OCI-LY7 (cell line): ENCODE measurements at regions not wholly inside any gene's neighbourhood (a gene's known extent, or its start where the extent isn't known, plus 50 kb on each side); places are given as distances from the start of the nearest gene placed in this dataset.

Experiments
- BruUV-seq: library from RNA; stranded (reverse); fragments of 400-500 nt; replicated peaks from 2 replicates; lab custom pipeline; 2021; lab: Mats Ljungman, UMichigan
- CTCF ChIA-PET: fragments of 300-600 bp; sonication (Branson Sonifier 250); formaldehyde crosslinking; loops from one replicate; lab custom pipeline; 2022; ENCODE audit warnings: antibody characterized with exemption; ENCODE audit not compliant: unreplicated experiment; lab: Charles Lee
- POLR2A ChIA-PET: fragments of 300-600 bp; sonication (Branson Sonifier 250); formaldehyde crosslinking; loops from one replicate; lab custom pipeline; 2022; ENCODE audit warnings: antibody characterized with exemption; lab: Charles Lee
- DNase-seq: peaks from one replicate; pipeline ENCODE4 v3.0.0-alpha.2; 2015; ENCODE audit warnings: low spot score
- H2AFZ ChIP-seq: fragments of 200-600 bp; sonication (generic), shearing (Covaris generic); 2 replicates; pipeline ENCODE4 v1.6.1; 2014; ENCODE audit warnings: mild to moderate bottlenecking, antibody characterized with exemption, low read length, moderate library complexity
- H3K27ac ChIP-seq: fragments of 200-600 bp; sonication (generic); 2 replicates; pipeline ENCODE4 v1.5.1; 2014; ENCODE audit warnings: mixed run types, low read depth, mild to moderate bottlenecking, moderate library complexity, low read length, inconsistent platforms; ENCODE audit not compliant: poor library complexity, severe bottlenecking
- H3K36me3 ChIP-seq: fragments of 200-600 bp; sonication (generic); 2 replicates; pipeline ENCODE4 v1.6.1; 2014; ENCODE audit warnings: mild to moderate bottlenecking, antibody characterized with exemption, low read length, moderate library complexity, mixed read lengths; ENCODE audit not compliant: insufficient read depth
- H3K4me1 ChIP-seq: fragments of 200-600 bp; sonication (generic); 2 replicates; pipeline ENCODE4 v1.5.1; 2014; ENCODE audit warnings: mild to moderate bottlenecking, low read length; ENCODE audit not compliant: insufficient read depth, poor library complexity, severe bottlenecking
- H3K4me2 ChIP-seq: fragments of 200-600 bp; sonication (generic); 2 replicates; pipeline ENCODE4 v1.6.1; 2014; ENCODE audit warnings: mild to moderate bottlenecking, low read length
- H3K4me3 ChIP-seq: fragments of 200-600 bp; sonication (generic); 2 replicates; pipeline ENCODE4 v1.5.1; 2014; ENCODE audit warnings: mild to moderate bottlenecking, low read depth, low read length; ENCODE audit not compliant: poor library complexity, severe bottlenecking
- H3K79me2 ChIP-seq: fragments of 200-600 bp; sonication (generic); 2 replicates; pipeline ENCODE4 v1.6.1; 2016; ENCODE audit warnings: low read depth, mild to moderate bottlenecking, low read length, moderate library complexity, mixed read lengths; ENCODE audit not compliant: insufficient read depth
- H3K9me2 ChIP-seq: fragments of 200-600 bp; sonication (generic); 2 replicates; pipeline ENCODE4 v1.6.1; 2016; ENCODE audit warnings: mild to moderate bottlenecking, low read length, mixed read lengths; ENCODE audit not compliant: insufficient read depth
- H3K9me3 ChIP-seq: fragments of 200-600 bp; sonication (generic); 2 replicates; pipeline ENCODE4 v1.6.1; 2014; ENCODE audit warnings: mild to moderate bottlenecking, mixed run types, low read length, mixed read lengths
- H4K20me1 ChIP-seq: fragments of 200-600 bp; sonication (generic); 2 replicates; pipeline ENCODE4 v1.6.1; 2014; ENCODE audit warnings: mild to moderate bottlenecking, antibody characterized with exemption, low read length, moderate library complexity, mixed read lengths; ENCODE audit not compliant: insufficient read depth
- EZH2phosphoT487 ChIP-seq: fragments of 200-600 bp; sonication (generic); IDR thresholded peaks from 2 replicates; pipeline ENCODE4 v1.6.1; 2018; ENCODE audit warnings: low read depth, borderline replicate concordance, mild to moderate bottlenecking, mixed run types, antibody characterized with exemption, low read length, moderate library complexity, mixed read lengths
- intact Hi-C: fragments of 100-400 bp; cut with micrococcal nuclease; formaldehyde crosslinking; loops from one replicate; pipeline ENCODE4 v1.10.0; 2022; ENCODE audit not compliant: unreplicated experiment
- TF ChIP-seq, protein P1 (sequence below): fragments of 200-600 bp; sonication (generic); conservative IDR thresholded peaks from 2 replicates; pipeline ENCODE4 v1.5.1; 2014; ENCODE audit warnings: mild to moderate bottlenecking, antibody characterized with exemption, low read length, moderate library complexity, mixed read lengths

DNA sequence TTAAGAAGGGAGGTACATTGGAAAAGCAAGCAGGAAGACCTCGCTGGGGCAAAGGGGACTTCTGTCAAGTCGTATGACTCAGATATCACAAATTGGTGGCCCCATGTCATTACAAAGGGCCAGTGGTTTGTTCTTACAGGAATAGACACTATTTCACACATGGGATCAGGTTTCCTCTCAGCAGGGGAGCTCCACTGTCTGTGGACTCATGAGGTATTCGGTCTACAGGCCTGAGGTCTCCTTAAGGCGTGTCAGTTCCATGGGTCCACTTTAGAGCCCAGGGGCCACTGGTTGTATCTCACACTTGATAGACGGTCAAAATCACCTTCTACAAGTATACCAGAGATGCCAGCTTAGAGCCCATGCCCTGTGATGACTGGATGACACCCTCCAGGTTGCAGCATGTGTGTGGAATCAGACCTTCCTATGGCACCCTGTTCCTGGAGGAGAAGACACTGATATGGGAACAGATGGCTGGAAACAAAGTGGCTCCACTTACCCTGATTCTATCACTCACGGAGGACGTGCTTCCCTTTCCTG, 288.1 kb upstream of the B3GAT1 start:
- POLR2A ChIA-PET: interaction anchor here (0.6 kb wide), 1 partner anchor 82 kb away, joined by 5 read pairs; no protein-coding TSS in a partner anchor
- Histone ChIP-seq H3K4me1 (no peaks in the 10 kb centered on the region), H3K79me2 (no peaks in the 10 kb centered on the region), H3K36me3 (no peaks in the 10 kb centered on the region), H3K27ac (no peak overlapping the region), H3K9me3 (no peaks in the 10 kb centered on the region), H3K4me2 (no peak overlapping the region), H3K9me2 (no peaks in the 10 kb centered on the region), H4K20me1 (no peaks in the 10 kb centered on the region), H3K4me3 (no peak overlapping the region), H2AFZ (no peak overlapping the region)
- intact Hi-C loops: no loop called here
- BruUV-seq: no TSS peak
- TF ChIP-seq, protein P1, sequence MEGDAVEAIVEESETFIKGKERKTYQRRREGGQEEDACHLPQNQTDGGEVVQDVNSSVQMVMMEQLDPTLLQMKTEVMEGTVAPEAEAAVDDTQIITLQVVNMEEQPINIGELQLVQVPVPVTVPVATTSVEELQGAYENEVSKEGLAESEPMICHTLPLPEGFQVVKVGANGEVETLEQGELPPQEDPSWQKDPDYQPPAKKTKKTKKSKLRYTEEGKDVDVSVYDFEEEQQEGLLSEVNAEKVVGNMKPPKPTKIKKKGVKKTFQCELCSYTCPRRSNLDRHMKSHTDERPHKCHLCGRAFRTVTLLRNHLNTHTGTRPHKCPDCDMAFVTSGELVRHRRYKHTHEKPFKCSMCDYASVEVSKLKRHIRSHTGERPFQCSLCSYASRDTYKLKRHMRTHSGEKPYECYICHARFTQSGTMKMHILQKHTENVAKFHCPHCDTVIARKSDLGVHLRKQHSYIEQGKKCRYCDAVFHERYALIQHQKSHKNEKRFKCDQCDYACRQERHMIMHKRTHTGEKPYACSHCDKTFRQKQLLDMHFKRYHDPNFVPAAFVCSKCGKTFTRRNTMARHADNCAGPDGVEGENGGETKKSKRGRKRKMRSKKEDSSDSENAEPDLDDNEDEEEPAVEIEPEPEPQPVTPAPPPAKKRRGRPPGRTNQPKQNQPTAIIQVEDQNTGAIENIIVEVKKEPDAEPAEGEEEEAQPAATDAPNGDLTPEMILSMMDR: no peak
- no peak for TF ChIP-seq EZH2phosphoT487
- CTCF ChIA-PET: no interaction called here
- no peak for DNase-seq

DNA sequence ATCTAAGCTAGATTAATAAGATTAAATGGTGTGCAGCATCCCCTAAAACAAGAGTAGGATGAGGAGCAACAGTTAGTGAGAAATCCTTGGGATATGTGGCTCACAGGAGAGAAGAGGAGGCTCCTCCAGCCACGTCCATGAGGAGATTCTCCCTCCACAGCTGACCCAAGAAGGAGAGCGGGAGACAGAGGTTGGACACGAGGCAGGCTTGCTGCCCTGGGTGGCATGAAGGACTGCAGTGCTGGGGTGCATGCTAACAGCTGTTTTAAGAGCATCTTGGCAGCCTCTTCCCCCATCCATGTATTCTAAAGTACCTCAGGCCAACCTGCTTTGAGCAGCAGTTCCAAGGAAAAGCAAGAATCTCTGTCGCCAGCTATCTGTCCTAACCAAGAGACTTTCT, 284.4 kb upstream of the B3GAT1 start:
- no peak overlapping the region for H3K4me2 ChIP-seq
- ChIA-PET CTCF (no interaction called here), POLR2A (no interaction called here)
- no peaks in the 10 kb centered on the region for H4K20me1 ChIP-seq
- BruUV-seq: no TSS peak
- no peaks in the 10 kb centered on the region for H3K4me1 ChIP-seq
- intact Hi-C loops: no loop called here
- H3K36me3 ChIP-seq: no peaks in the 10 kb centered on the region
- H3K79me2 ChIP-seq: no peaks in the 10 kb centered on the region
- H3K9me3 ChIP-seq: no peaks in the 10 kb centered on the region
- no peak overlapping the region for H2AFZ ChIP-seq
- no peak overlapping the region for H3K4me3 ChIP-seq
- no peak overlapping the region for H3K27ac ChIP-seq
- TF ChIP-seq, protein P1: no peak
- TF ChIP-seq EZH2phosphoT487: no peak
- no peaks in the 10 kb centered on the region for H3K9me2 ChIP-seq
- DNase-seq: no peak

DNA sequence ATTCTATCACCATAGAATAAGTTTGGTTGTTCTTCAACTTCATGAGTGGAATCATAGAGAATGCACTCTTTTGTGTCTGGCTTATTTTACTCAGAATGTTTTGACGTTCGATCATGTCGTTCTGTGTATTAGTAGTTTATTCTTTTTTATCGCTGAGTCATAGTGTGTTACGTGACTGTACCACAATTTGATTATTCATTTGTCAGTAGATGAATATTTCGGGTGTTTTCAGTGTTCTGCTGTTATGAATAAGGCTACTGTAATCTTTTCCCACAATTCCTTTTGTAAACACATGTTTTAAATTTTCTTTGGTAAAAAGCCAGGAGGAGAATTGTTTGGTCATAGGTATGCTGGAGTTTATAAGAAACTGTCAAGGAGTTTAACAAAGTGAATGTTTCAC, 279.9 kb upstream of the B3GAT1 start:
- Histone ChIP-seq H3K4me1 (no peaks in the 10 kb centered on the region), H3K4me2 (no peak overlapping the region), H3K9me3 (no peaks in the 10 kb centered on the region), H3K9me2 (no peaks in the 10 kb centered on the region), H3K27ac (no peak overlapping the region), H3K79me2 (no peaks in the 10 kb centered on the region), H2AFZ (no peak overlapping the region), H3K36me3 (no peaks in the 10 kb centered on the region), H4K20me1 (no peaks in the 10 kb centered on the region), H3K4me3 (no peak overlapping the region)
- TF ChIP-seq EZH2phosphoT487: no peak
- TF ChIP-seq, protein P1: no peak
- intact Hi-C loops: no loop called here
- CTCF ChIA-PET: no interaction called here
- no peak for DNase-seq
- no TSS peak for BruUV-seq
- POLR2A ChIA-PET: no interaction called here
